ENCODE measurements at regions not wholly inside any gene's neighbourhood (a gene's known extent, or its start where the extent isn't known, plus 50 kb on each side); places are given as distances from the start of the nearest gene placed in this dataset.
"Not testable (repeated sequence)": the region's sequence is repeated elsewhere in the genome, so short reads cannot be mapped to it uniquely, and the experiment has no call there.

- H3K9me3 ChIP-seq, result no peaks in the 10 kb centered on the region
- DNase-seq, result no peak
- no peak overlapping the region for H3K4me3 ChIP-seq
- no peaks in the 10 kb centered on the region for H3K36me3 ChIP-seq
- no peaks in the 10 kb centered on the region for H3K27me3 ChIP-seq (ENCODE audit: low read depth)
- no peak for ATAC-seq
- no peak overlapping the region for H3K27ac ChIP-seq
- intact Hi-C loops (cut with DNase I), result no loop called here
- H3K4me1 ChIP-seq, result no peaks in the 10 kb centered on the region
- TF ChIP-seq, protein P1, sequence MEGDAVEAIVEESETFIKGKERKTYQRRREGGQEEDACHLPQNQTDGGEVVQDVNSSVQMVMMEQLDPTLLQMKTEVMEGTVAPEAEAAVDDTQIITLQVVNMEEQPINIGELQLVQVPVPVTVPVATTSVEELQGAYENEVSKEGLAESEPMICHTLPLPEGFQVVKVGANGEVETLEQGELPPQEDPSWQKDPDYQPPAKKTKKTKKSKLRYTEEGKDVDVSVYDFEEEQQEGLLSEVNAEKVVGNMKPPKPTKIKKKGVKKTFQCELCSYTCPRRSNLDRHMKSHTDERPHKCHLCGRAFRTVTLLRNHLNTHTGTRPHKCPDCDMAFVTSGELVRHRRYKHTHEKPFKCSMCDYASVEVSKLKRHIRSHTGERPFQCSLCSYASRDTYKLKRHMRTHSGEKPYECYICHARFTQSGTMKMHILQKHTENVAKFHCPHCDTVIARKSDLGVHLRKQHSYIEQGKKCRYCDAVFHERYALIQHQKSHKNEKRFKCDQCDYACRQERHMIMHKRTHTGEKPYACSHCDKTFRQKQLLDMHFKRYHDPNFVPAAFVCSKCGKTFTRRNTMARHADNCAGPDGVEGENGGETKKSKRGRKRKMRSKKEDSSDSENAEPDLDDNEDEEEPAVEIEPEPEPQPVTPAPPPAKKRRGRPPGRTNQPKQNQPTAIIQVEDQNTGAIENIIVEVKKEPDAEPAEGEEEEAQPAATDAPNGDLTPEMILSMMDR (IDR thresholded peaks at IDR 0.05), result no peak
These were observed 956.1 kb upstream of the PCDH20 start for GRCh38 chr13:62371737-62372136.

DNA sequence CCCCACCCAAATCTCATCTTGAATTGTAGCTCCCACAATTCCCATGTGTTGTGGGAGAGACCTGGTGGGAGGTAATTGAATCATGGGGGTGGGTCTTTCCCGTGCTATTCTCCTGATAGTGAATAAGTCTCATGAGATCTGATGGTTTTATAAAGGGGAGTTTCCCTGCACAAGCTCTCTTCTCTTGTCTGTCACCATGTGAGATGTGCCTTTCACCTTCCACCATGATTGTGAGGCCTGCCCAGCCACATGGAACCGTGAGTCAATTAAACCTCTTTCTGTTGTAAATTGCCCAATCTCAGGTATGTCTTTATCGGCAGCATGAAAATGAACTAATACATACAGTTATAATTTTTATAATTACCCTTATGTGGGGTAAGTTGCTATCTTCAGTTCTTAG, 952.3 kb upstream of the PCDH20 start:
- H3K27ac ChIP-seq; intact Hi-C loops (cut with DNase I); H3K4me3 ChIP-seq; ATAC-seq; H3K9me3 ChIP-seq; H3K36me3 ChIP-seq; H3K27me3 ChIP-seq (ENCODE audit: low read depth); H3K4me1 ChIP-seq; DNase-seq: not testable (repeated sequence)

GRCh38 chr13:62360609-62361008, 945.0 kb upstream of the PCDH20 start:
- intact Hi-C loops (cut with DNase I), result no loop called here
- H3K36me3 ChIP-seq, result no peaks in the 10 kb centered on the region

DNA sequence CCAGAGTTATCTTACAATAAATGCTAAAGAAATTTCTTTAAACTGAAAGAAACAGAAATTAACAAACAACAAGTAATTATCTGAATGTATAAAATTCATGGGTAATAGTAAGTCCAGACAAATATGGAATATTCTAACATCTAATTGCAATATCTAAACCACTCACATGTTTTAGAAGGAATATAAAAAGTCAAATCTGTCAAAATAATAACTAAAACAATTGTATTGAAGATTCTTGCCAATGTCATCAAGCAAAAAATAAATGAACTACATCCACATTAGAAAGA, 942.9 kb upstream of the PCDH20 start:
- H3K4me3 ChIP-seq, result no peak overlapping the region
- H3K27me3 ChIP-seq (ENCODE audit: low read depth), result no peaks in the 10 kb centered on the region
- DNase-seq, result no peak
- TF ChIP-seq, protein P1 (IDR thresholded peaks at IDR 0.05), result no peak
- intact Hi-C loops (cut with DNase I), result no loop called here
- H3K27ac ChIP-seq, result no peak overlapping the region
- H3K4me1 ChIP-seq, result no peaks in the 10 kb centered on the region
- no peaks in the 10 kb centered on the region for H3K9me3 ChIP-seq
- no peak for ATAC-seq
- H3K36me3 ChIP-seq, result no peaks in the 10 kb centered on the region

More at GRCh38 chr13:62360609-62361008, 945.0 kb upstream of the PCDH20 start:
- H3K9me3 ChIP-seq, result no peaks in the 10 kb centered on the region
- no peak for DNase-seq
- H3K4me1 ChIP-seq, result no peaks in the 10 kb centered on the region
- no peak overlapping the region for H3K27ac ChIP-seq
- no peak for ATAC-seq
- no peaks in the 10 kb centered on the region for H3K27me3 ChIP-seq (ENCODE audit: low read depth)
- no peak overlapping the region for H3K4me3 ChIP-seq
- TF ChIP-seq, protein P1 (IDR thresholded peaks at IDR 0.05), result no peak

DNA sequence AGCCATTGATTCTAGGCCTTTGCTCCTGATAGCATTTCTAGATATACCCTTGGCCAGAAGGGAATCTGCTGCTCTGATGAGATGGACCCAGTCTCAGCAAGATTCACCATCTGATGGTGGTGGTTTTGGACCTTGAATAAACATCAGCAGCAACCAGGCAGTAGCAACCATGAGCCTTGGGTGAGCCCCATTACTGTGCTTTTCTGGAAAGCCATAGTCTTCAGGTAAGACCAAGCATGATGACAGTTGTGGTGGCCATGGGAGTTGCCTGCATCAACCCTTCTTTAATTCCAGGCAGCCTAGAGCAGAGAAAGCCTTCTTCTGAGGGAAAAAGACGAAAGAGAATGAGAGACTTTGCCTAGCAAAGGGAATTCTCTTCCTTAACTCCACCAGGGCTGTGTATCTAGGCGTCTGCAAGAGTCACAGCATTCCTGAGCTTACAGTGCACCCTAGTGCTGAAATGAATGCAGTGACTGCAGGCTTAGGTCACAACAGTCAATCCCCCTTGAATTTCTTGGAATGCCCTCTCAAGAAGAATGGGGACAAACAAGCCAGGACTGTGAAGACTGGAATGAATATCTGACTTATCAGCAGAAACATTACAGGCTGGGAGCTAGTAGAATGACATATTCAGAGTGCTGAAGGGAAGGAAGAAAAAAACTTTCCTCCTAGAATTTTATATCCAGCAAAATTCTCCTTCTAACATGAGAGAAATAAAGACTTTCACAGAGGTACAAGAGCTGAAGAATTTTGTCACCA, 942.4 kb upstream of the PCDH20 start:
- Histone ChIP-seq H3K27ac (no peak overlapping the region), H3K27me3 (ENCODE audit: low read depth) (no peaks in the 10 kb centered on the region), H3K9me3 (no peaks in the 10 kb centered on the region), H3K36me3 (no peaks in the 10 kb centered on the region), H3K4me1 (no peaks in the 10 kb centered on the region), H3K4me3 (no peak overlapping the region)
- intact Hi-C loops (cut with DNase I), result no loop called here
- no peak for DNase-seq
- TF ChIP-seq, protein P1 (IDR thresholded peaks at IDR 0.05), result no peak
- no peak for ATAC-seq

GRCh38 chr13:62356977-62357376, 941.3 kb upstream of the PCDH20 start:
- ATAC-seq, result no peak
- no peaks in the 10 kb centered on the region for H3K9me3 ChIP-seq
- intact Hi-C loops (cut with DNase I), result no loop called here
- no peaks in the 10 kb centered on the region for H3K4me1 ChIP-seq
- TF ChIP-seq, protein P1 (IDR thresholded peaks at IDR 0.05), result no peak
- no peak for DNase-seq
- no peaks in the 10 kb centered on the region for H3K27me3 ChIP-seq (ENCODE audit: low read depth)
- no peak overlapping the region for H3K4me3 ChIP-seq
- H3K36me3 ChIP-seq, result no peaks in the 10 kb centered on the region
- H3K27ac ChIP-seq, result no peak overlapping the region

Measured in lower lobe of right lung (tissue), 2 donors.